ENCODE measurements at regions not wholly inside any gene's neighbourhood (a gene's known extent, or its start where the extent isn't known, plus 50 kb on each side); places are given as distances from the start of the nearest gene placed in this dataset.

DNA sequence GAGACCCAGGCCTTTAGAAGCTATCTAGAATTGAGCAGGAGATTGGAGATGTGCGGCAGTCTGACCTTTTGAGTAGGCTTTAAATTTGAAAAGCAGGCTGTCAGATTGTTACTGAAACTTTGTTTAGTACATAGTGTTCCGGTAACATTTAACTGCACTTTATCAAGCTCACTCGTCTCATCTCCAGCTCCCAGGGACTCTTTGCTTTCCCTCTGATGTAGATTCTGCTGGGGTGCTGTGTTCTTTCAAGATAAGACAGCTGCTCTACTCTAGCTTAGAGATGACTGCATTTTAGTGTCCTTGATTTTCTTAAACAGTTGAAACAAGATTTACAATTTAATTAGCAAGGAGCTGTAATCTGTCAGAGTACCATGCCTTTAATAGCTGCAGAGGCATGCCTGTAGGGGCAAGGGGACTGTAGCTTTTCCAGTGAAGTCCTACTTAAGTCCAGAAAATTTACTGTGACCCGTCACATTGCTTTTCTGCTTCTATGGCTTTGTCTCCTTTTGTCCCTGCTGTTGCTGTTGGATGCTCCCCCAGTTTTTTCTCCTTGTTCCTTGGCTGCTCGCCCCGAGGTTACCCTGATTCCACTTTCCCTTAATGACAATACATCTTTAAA is 56.4 kb upstream of the MTPN start:
- no peak overlapping the region for H3K4me3 ChIP-seq
- H3K27ac ChIP-seq = no peak overlapping the region

DNA sequence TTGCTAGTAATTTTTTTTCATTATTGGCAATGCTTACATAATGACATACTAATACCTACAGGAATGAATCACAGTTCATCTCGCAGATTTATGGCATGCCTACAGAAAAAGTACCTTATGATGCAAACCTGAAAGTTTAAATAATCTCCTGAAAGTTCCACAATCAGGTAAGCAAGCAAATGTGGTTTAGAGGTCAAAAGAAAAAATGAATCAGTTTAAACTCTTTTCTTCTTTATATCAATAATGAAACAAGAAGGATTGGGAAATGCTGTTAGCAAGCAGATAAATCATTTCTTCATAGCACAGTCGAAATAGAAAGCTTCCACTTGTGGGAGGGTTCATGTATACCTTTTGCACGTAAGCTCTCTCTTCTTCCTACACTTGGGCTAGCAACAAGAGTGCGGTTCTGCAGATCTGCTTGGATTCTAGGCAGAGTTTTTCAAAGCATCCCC is 53.7 kb upstream of the MTPN start:
- no peak overlapping the region for H3K4me3 ChIP-seq
- no peak overlapping the region for H3K27ac ChIP-seq

DNA sequence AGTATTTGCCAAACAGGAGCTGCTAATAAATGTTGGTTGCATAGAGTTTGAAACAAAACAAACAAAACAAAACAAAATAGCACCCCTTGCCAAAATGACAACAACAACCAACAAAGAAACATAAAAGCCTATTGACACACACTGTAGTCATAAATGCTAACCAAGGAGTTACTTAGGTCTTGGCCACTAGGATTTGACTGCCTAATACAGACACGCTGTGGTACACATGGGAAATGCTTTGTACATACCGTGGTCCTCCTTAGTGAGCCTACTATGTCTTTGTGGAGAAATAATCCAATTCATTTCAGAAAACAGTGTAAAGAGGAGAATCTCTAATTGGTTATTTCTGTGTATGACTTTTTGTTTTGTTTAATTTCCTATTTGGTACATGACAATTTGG is 53.2 kb upstream of the MTPN start:
- no peak overlapping the region for H3K4me3 ChIP-seq
- H3K27ac ChIP-seq = no peak overlapping the region

DNA sequence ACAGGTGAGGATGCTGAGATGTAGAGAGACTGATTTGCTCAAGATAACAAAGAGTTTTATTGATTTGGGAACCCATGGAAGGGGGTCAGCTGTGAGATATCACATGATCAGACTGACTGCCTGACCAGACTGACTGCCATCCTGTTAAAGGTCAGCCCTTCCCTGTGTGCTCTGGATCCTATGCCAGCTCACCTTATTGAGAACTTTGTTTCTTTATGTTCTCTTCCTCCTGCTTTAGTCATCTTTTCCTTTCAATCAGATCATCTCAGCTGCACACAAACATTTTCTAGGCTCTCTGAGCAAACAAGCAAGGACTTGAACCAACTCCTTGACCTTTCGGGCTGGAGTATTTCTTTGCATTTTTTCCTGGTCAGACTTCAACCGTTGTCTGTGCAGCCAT is 50.0 kb upstream of the MTPN start:
- no peak overlapping the region for H3K4me3 ChIP-seq
- no peak overlapping the region for H3K27ac ChIP-seq

All from skin epidermis (tissue), 12 donors.